ENCODE measurements at regions not wholly inside any gene's neighbourhood (a gene's known extent, or its start where the extent isn't known, plus 50 kb on each side); places are given as distances from the start of the nearest gene placed in this dataset.

DNA sequence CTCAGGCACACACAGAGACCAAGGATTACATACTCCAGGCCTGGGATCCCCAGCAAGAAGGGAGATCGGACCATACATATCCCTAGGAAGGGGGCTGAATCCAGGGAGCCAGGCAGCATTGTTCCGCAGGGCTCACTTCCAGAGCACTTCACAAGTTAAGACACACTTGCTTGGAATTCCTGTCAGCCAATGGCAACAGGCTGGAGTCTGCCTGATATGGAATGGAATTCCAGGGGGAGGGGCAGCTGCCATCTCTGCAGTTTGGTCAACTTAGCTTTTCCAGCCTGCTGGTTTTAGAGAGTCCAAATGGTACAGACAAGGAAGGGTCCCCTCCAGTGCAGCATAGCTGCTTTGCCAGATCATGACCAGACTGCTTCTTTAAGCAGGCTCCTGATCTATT is 290.0 kb upstream of the GLI3 start:
- Histone ChIP-seq H3K9me3 (ENCODE audit: insufficient read depth, low read length) (no peaks in the 10 kb centered on the region), H3F3A (ENCODE audit: insufficient read depth) (no peaks in the 10 kb centered on the region), H2AFZ (ENCODE audit: low read depth, low read length, severe bottlenecking) (no peak overlapping the region), H3K4me3 (ENCODE audit: insufficient read depth, low read length, poor library complexity, severe bottlenecking) (no peak overlapping the region), H3K9ac (ENCODE audit: low read length) (no peak overlapping the region), H4K20me1 (ENCODE audit: low read depth, low read length) (no peaks in the 10 kb centered on the region), H3K4me2 (ENCODE audit: low read depth, low read length, poor library complexity, severe bottlenecking) (no peak overlapping the region), H3K27me3 (ENCODE audit: low read length) (no peaks in the 10 kb centered on the region), H3K27ac (ENCODE audit: low read depth, low read length) (no peak overlapping the region), H3K36me3 (ENCODE audit: low read length) (no peaks in the 10 kb centered on the region), H3K9me2 (replicated peaks; ENCODE audit: insufficient read depth, low read length) (no peaks in the 10 kb centered on the region), H3K79me2 (ENCODE audit: insufficient read depth, low read length) (no peaks in the 10 kb centered on the region)
- TF ChIP-seq EZH2phosphoT487 (conservative IDR thresholded peaks at IDR 0.05; ENCODE audit: low read length), result no peak
- TF ChIP-seq, protein P1, sequence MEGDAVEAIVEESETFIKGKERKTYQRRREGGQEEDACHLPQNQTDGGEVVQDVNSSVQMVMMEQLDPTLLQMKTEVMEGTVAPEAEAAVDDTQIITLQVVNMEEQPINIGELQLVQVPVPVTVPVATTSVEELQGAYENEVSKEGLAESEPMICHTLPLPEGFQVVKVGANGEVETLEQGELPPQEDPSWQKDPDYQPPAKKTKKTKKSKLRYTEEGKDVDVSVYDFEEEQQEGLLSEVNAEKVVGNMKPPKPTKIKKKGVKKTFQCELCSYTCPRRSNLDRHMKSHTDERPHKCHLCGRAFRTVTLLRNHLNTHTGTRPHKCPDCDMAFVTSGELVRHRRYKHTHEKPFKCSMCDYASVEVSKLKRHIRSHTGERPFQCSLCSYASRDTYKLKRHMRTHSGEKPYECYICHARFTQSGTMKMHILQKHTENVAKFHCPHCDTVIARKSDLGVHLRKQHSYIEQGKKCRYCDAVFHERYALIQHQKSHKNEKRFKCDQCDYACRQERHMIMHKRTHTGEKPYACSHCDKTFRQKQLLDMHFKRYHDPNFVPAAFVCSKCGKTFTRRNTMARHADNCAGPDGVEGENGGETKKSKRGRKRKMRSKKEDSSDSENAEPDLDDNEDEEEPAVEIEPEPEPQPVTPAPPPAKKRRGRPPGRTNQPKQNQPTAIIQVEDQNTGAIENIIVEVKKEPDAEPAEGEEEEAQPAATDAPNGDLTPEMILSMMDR (IDR thresholded peaks at IDR 0.05; ENCODE audit: insufficient read depth, low read length, poor library complexity, severe bottlenecking), result no peak

- Histone ChIP-seq H3K4me3 (ENCODE audit: insufficient read depth, low read length, poor library complexity, severe bottlenecking) (no peak overlapping the region), H3K9me2 (replicated peaks; ENCODE audit: insufficient read depth, low read length) (no peaks in the 10 kb centered on the region), H3K9me3 (ENCODE audit: insufficient read depth, low read length) (no peaks in the 10 kb centered on the region), H3K9ac (ENCODE audit: low read length) (no peak overlapping the region), H2AFZ (ENCODE audit: low read depth, low read length, severe bottlenecking) (no peak overlapping the region), H3F3A (ENCODE audit: insufficient read depth) (no peaks in the 10 kb centered on the region), H4K20me1 (ENCODE audit: low read depth, low read length) (no peaks in the 10 kb centered on the region), H3K4me2 (ENCODE audit: low read depth, low read length, poor library complexity, severe bottlenecking) (no peak overlapping the region), H3K79me2 (ENCODE audit: insufficient read depth, low read length) (no peaks in the 10 kb centered on the region), H3K27me3 (ENCODE audit: low read length) (no peaks in the 10 kb centered on the region), H3K27ac (ENCODE audit: low read depth, low read length) (no peak overlapping the region), H3K36me3 (ENCODE audit: low read length) (no peaks in the 10 kb centered on the region)
- TF ChIP-seq, protein P1 (IDR thresholded peaks at IDR 0.05; ENCODE audit: insufficient read depth, low read length, poor library complexity, severe bottlenecking), result no peak
- TF ChIP-seq EZH2phosphoT487 (conservative IDR thresholded peaks at IDR 0.05; ENCODE audit: low read length), result no peak
Measured at GRCh38 chr7:42522227-42522991, 285.4 kb upstream of the GLI3 start.

GRCh38 chr7:42511027-42511426 is 274.0 kb upstream of the GLI3 start:
- Histone ChIP-seq H3F3A (ENCODE audit: insufficient read depth) (no peaks in the 10 kb centered on the region), H3K9ac (ENCODE audit: low read length) (no peak overlapping the region), H3K9me2 (replicated peaks; ENCODE audit: insufficient read depth, low read length) (no peaks in the 10 kb centered on the region), H2AFZ (ENCODE audit: low read depth, low read length, severe bottlenecking) (no peak overlapping the region), H4K20me1 (ENCODE audit: low read depth, low read length) (no peaks in the 10 kb centered on the region), H3K9me3 (ENCODE audit: insufficient read depth, low read length) (no peaks in the 10 kb centered on the region; the same call in 1 of the 2 replicates), H3K27ac (ENCODE audit: low read depth, low read length) (no peak overlapping the region), H3K4me2 (ENCODE audit: low read depth, low read length, poor library complexity, severe bottlenecking) (no peak overlapping the region), H3K27me3 (ENCODE audit: low read length) (no peaks in the 10 kb centered on the region), H3K36me3 (ENCODE audit: low read length) (no peaks in the 10 kb centered on the region), H3K4me3 (ENCODE audit: insufficient read depth, low read length, poor library complexity, severe bottlenecking) (no peak overlapping the region), H3K79me2 (ENCODE audit: insufficient read depth, low read length) (no peaks in the 10 kb centered on the region)
- TF ChIP-seq, protein P1 (IDR thresholded peaks at IDR 0.05; ENCODE audit: insufficient read depth, low read length, poor library complexity, severe bottlenecking), result no peak
- no peak for TF ChIP-seq EZH2phosphoT487 (conservative IDR thresholded peaks at IDR 0.05; ENCODE audit: low read length)

All from SU-DHL-6 (cell line).